Gastroesophageal sphincter (tissue), 4 donors: ENCODE measurements at regions not wholly inside any gene's neighbourhood (a gene's known extent, or its start where the extent isn't known, plus 50 kb on each side); places are given as distances from the start of the nearest gene placed in this dataset.
A peak's percentile ranks its signal among the peaks of the same experiment; 100 is the strongest.

Source experiments
- ATAC-seq: fragments of 150-250 bp; one replicate; pipeline ENCODE4 v1.9.1; 2016; ENCODE audit warnings: mild to moderate bottlenecking, moderate library complexity
- H3K27ac ChIP-seq, 4 donors: fragments of 200-600 bp; sonication (generic) in 3 of 4; 1 replicate in 3 of 4; 2 replicates in 1 of 4; pipeline ENCODE4 v1.5.1; 2016 to 2019
- H3K27me3 ChIP-seq: fragments of 200-600 bp; sonication (generic); one replicate; pipeline ENCODE4 v1.5.1; 2019
- H3K36me3 ChIP-seq, 2 donors: fragments of 200-600 bp; sonication (generic); one replicate each; pipeline ENCODE4 v1.5.1; 2019; ENCODE audit warnings: control low read depth in 1 of 2
- H3K4me1 ChIP-seq, 3 donors: fragments of 200-600 bp; sonication (generic); 1 replicate in 2 of 3; 2 replicates in 1 of 3; pipeline ENCODE4 v1.5.1; 2016 to 2019; ENCODE audit warnings: control low read depth in 2 of 3
- H3K4me3 ChIP-seq, 2 donors: fragments of 200-600 bp; sonication (generic); one replicate each; pipeline ENCODE4 v1.5.1; 2019; ENCODE audit warnings: mild to moderate bottlenecking in 1 of 2, moderate library complexity in 1 of 2
- H3K9me3 ChIP-seq, 3 donors: fragments of 200-600 bp; sonication (generic); one replicate each; pipeline ENCODE4 v1.5.1; 2017 to 2019; ENCODE audit warnings: control low read depth in 2 of 3
- CTCF ChIP-seq, 4 experiments: fragments of 200-600 bp in 2 of 4; fragments of 450-650 bp in 2 of 4; sonication (generic) in 1 of 4; IDR thresholded peaks; one replicate each; pipeline ENCODE4 v1.5.1; 2017 to 2019; ENCODE audit warnings: antibody characterized with exemption in 4 of 4, mild to moderate bottlenecking in 2 of 4, moderate library complexity in 2 of 4
- EP300 ChIP-seq: sonication (generic); formaldehyde crosslinking; IDR thresholded peaks from one replicate; pipeline ENCODE4 v1.6.1; 2017; ENCODE audit warnings: antibody characterized with exemption, mild to moderate bottlenecking
- POLR2A ChIP-seq, 2 donors: fragments of 450-650 bp; IDR thresholded peaks; one replicate each; pipeline ENCODE4 v1.6.1; 2017; ENCODE audit warnings: antibody characterized with exemption in 2 of 2, mild to moderate bottlenecking in 2 of 2, moderate library complexity in 1 of 2
- POLR2AphosphoS5 ChIP-seq: sonication (generic); formaldehyde crosslinking; IDR thresholded peaks from one replicate; pipeline ENCODE4 v1.6.1; 2017; ENCODE audit warnings: antibody characterized with exemption
- WGBS, 2 donors: methylation state at CpG; one replicate each; pipeline ENCODE4 v1.1.5; 2018; ENCODE audit warnings: low coverage in 1 of 2; 5-methylcytosine and 5-hydroxymethylcytosine counted together

GRCh38 chr9:18045326-18045725, 428.6 kb upstream of the ADAMTSL1 start:
- Histone ChIP-seq H3K9me3 (no peaks in the 10 kb centered on the region), H3K4me1 (peaks cover 0 to 10% (median 0%) of the 10 kb centered on the region in 3 donors), H3K36me3 (no peaks in the 10 kb centered on the region), H3K4me3 (no peak overlapping the region), H3K27me3 (no peaks in the 10 kb centered on the region), H3K27ac (no peak overlapping the region)
- no peak for TF ChIP-seq POLR2A (IDR thresholded peaks at IDR 0.05)
- no peak for TF ChIP-seq POLR2AphosphoS5
- no peak for TF ChIP-seq CTCF (IDR thresholded peaks at IDR 0.05)
- TF ChIP-seq EP300, result no peak
- no peak for ATAC-seq
- 78% methylated on average over 1 of the region's 1 CpG; no CpG with 5 or more reads in 1 of the 2 donors for WGBS, 2 donors

GRCh38 chr9:18046068-18046467, 427.9 kb upstream of the ADAMTSL1 start:
- no peak for TF ChIP-seq POLR2A (IDR thresholded peaks at IDR 0.05)
- no peak for TF ChIP-seq CTCF (IDR thresholded peaks at IDR 0.05)
- TF ChIP-seq POLR2AphosphoS5, result no peak
- no peak for TF ChIP-seq EP300
- WGBS, 2 donors, result 86 to 100% methylated on average over 1 of the region's 1 CpG

GRCh38 chr9:18051638-18052037, 422.3 kb upstream of the ADAMTSL1 start:
- 60 to 86% methylated on average over 2 of the region's 2 CpGs for WGBS, 2 donors
- no peak overlapping the region for H3K4me3 ChIP-seq
- H3K36me3 ChIP-seq, result no peaks in the 10 kb centered on the region
- peak overlapping the region in 1 of 4 donors; percentile 29 for H3K27ac ChIP-seq
- ATAC-seq, result no peak
- TF ChIP-seq POLR2A (IDR thresholded peaks at IDR 0.05) (no peak), CTCF (IDR thresholded peaks at IDR 0.05) (no peak), POLR2AphosphoS5 (no peak), EP300 (no peak)
- H3K9me3 ChIP-seq, result no peaks in the 10 kb centered on the region
- H3K4me1 ChIP-seq, result peaks cover 0 to 36% (median 3%) of the 10 kb centered on the region in 3 donors
- H3K27me3 ChIP-seq, result no peaks in the 10 kb centered on the region

More at GRCh38 chr9:18046068-18046467, 427.9 kb upstream of the ADAMTSL1 start:
- no peak overlapping the region for H3K27ac ChIP-seq
- H3K4me3 ChIP-seq, result no peak overlapping the region
- peaks cover 0 to 3% (median 0%) of the 10 kb centered on the region in 3 donors for H3K4me1 ChIP-seq
- no peak for ATAC-seq
- H3K36me3 ChIP-seq, result no peaks in the 10 kb centered on the region
- no peaks in the 10 kb centered on the region for H3K9me3 ChIP-seq
- H3K27me3 ChIP-seq, result no peaks in the 10 kb centered on the region

- TF ChIP-seq EP300 (no peak), POLR2AphosphoS5 (no peak), CTCF (IDR thresholded peaks at IDR 0.05) (no peak), POLR2A (IDR thresholded peaks at IDR 0.05) (no peak)
- H3K4me1 ChIP-seq, result peaks cover 0 to 40% (median 3%) of the 10 kb centered on the region in 3 donors
- no peaks in the 10 kb centered on the region for H3K27me3 ChIP-seq
- H3K27ac ChIP-seq, result peak overlapping the region in 3 of 4 donors; percentile 11 to 33 (median 29)
- no peaks in the 10 kb centered on the region for H3K9me3 ChIP-seq
- H3K36me3 ChIP-seq, result no peaks in the 10 kb centered on the region
- no peak overlapping the region for H3K4me3 ChIP-seq
- no peak for ATAC-seq
Measured at GRCh38 chr9:18052060-18052459, 421.9 kb upstream of the ADAMTSL1 start.

- H3K36me3 ChIP-seq, result no peaks in the 10 kb centered on the region
- no peaks in the 10 kb centered on the region for H3K27me3 ChIP-seq
- peak overlapping the region in 3 of 4 donors; percentile 46 to 69 (median 68) for H3K27ac ChIP-seq
- peaks cover 0 to 48% (median 5%) of the 10 kb centered on the region in 3 donors for H3K4me1 ChIP-seq
- H3K9me3 ChIP-seq, result no peaks in the 10 kb centered on the region
- TF ChIP-seq CTCF (IDR thresholded peaks at IDR 0.05), result no peak
- no peak for TF ChIP-seq POLR2A (IDR thresholded peaks at IDR 0.05)
- no peak for TF ChIP-seq POLR2AphosphoS5
- TF ChIP-seq EP300, result no peak
- WGBS, 2 donors, result 32 to 56% methylated on average over 5 to 7 of the region's 8 CpGs
- H3K4me3 ChIP-seq, result no peak overlapping the region
- ATAC-seq, result no peak
Measured at GRCh38 chr9:18056269-18056992, 417.5 kb upstream of the ADAMTSL1 start.
